ENCODE measurements at regions not wholly inside any gene's neighbourhood (a gene's known extent, or its start where the extent isn't known, plus 50 kb on each side); places are given as distances from the start of the nearest gene placed in this dataset.

DNA sequence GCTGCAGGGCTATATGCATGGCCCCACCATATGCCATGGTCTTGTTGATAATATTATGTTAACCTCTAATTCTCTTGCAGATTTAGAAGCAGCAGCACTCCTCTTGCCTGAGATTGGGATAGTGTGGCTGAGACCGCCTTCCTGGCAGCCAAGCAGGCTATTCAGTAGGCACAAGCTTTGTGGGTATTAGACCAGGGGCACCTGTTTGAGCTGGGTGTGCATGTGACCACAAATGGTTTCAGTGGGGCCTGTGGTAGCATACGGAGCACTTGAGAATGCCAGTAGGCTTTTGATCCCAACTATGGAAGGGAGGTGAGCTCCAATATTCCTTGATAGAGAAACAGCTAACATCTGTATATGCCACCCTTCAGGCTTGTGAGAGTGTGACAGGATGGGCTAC, 625.1 kb upstream of the NUDT12 start:
- no peaks in the 10 kb centered on the region for H3K27me3 Mint-ChIP-seq (ENCODE audit: low read depth in 3 of 3)
- DNase-seq, result no peak
- H3K36me3 Mint-ChIP-seq, result no peaks in the 10 kb centered on the region
- H3K4me3 Mint-ChIP-seq, result no peak overlapping the region
- no peak overlapping the region for H3K27ac Mint-ChIP-seq
- peaks cover 10 to 53% (median 25%) of the 10 kb centered on the region in 6 donors for H3K9me3 Mint-ChIP-seq
- no peaks in the 10 kb centered on the region for H3K4me1 Mint-ChIP-seq

GRCh38 chr5:104186510-104186909, 623.9 kb upstream of the NUDT12 start:
- Mint-ChIP-seq H3K27ac (no peak overlapping the region), H3K27me3 (ENCODE audit: low read depth in 3 of 3) (no peaks in the 10 kb centered on the region), H3K9me3 (peaks cover 15 to 60% (median 28%) of the 10 kb centered on the region in 6 donors), H3K4me1 (no peaks in the 10 kb centered on the region), H3K4me3 (no peak overlapping the region), H3K36me3 (no peaks in the 10 kb centered on the region)
- DNase-seq, result no peak

GRCh38 chr5:104186100-104186499, 623.5 kb upstream of the NUDT12 start:
- no peak overlapping the region for H3K4me3 Mint-ChIP-seq
- no peak for DNase-seq
- no peak overlapping the region for H3K27ac Mint-ChIP-seq
- peaks cover 18 to 64% (median 30%) of the 10 kb centered on the region in 6 donors for H3K9me3 Mint-ChIP-seq
- no peaks in the 10 kb centered on the region for H3K27me3 Mint-ChIP-seq (ENCODE audit: low read depth in 3 of 3)
- no peaks in the 10 kb centered on the region for H3K36me3 Mint-ChIP-seq
- no peaks in the 10 kb centered on the region for H3K4me1 Mint-ChIP-seq

- no peak for DNase-seq
- H3K4me3 Mint-ChIP-seq, result no peak overlapping the region
- H3K4me1 Mint-ChIP-seq, result no peaks in the 10 kb centered on the region
- H3K27ac Mint-ChIP-seq, result no peak overlapping the region
- H3K27me3 Mint-ChIP-seq (ENCODE audit: low read depth in 3 of 3), result no peaks in the 10 kb centered on the region
- peaks cover 0 to 4% (median 3%) of the 10 kb centered on the region in 3 donors for H3K36me3 Mint-ChIP-seq
- H3K9me3 Mint-ChIP-seq, result peaks cover 15 to 69% (median 40%) of the 10 kb centered on the region in 6 donors
Observed at GRCh38 chr5:104184264-104184663, 621.7 kb upstream of the NUDT12 start.

- Mint-ChIP-seq H3K4me3 (no peak overlapping the region), H3K27me3 (ENCODE audit: low read depth in 3 of 3) (no peaks in the 10 kb centered on the region), H3K4me1 (no peaks in the 10 kb centered on the region), H3K27ac (no peak overlapping the region), H3K9me3 (peaks cover 10 to 46% (median 28%) of the 10 kb centered on the region in 6 donors), H3K36me3 (peaks cover 0 to 4% (median 3%) of the 10 kb centered on the region in 3 donors)
- no peak for DNase-seq
Observed at GRCh38 chr5:104178829-104179456, 616.4 kb upstream of the NUDT12 start.

GRCh38 chr5:104178066-104178465, 615.5 kb upstream of the NUDT12 start:
- Mint-ChIP-seq H3K36me3 (peaks cover 0 to 7% (median 3%) of the 10 kb centered on the region in 3 donors), H3K4me1 (no peaks in the 10 kb centered on the region), H3K4me3 (no peak overlapping the region), H3K27ac (no peak overlapping the region), H3K27me3 (ENCODE audit: low read depth in 3 of 3) (no peaks in the 10 kb centered on the region), H3K9me3 (peaks cover 8 to 46% (median 30%) of the 10 kb centered on the region in 6 donors)
- DNase-seq, result no peak

DNA sequence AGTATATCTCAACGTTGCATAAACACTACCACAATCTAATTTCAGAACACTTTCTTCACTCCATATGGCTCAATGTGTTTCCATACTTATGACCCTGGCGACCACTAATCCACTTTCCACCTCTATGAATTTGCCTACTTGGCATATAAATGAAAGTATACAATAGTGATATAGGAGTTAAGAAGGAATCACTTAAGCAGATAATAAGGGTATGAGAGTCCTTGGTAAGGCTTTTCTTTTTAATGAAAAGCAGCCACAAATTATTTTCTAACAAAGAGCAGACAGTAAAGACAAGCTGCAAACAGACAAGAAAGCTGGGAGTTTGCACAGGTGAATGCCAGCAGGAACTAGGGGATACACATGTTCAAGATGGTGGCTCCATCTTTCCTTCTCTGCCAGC, 615.1 kb upstream of the NUDT12 start:
- Mint-ChIP-seq H3K27ac (no peak overlapping the region), H3K9me3 (peaks cover 8 to 48% (median 31%) of the 10 kb centered on the region in 6 donors), H3K27me3 (ENCODE audit: low read depth in 3 of 3) (no peaks in the 10 kb centered on the region), H3K36me3 (peaks cover 0 to 7% (median 3%) of the 10 kb centered on the region in 3 donors), H3K4me1 (no peaks in the 10 kb centered on the region), H3K4me3 (no peak overlapping the region)
- DNase-seq, result no peak

DNA sequence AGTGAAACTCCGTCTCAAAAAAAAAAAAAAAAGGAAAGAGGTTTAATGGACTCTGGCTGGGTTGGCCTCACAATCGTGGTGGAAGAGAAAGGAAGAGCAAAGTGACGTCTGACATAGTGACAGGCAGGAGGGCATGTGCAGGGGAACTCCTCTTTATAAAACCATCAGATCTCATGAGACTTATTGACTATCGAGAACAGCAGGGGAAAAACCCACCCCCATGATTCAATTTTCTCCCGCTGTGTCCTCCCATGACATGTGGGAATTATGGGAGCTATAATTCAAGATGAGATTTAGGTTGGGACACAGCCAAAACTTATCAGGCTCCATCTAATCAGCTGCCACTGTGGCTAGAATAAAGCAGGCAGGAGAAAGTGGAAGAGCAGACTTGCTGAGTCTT, 610.4 kb upstream of the NUDT12 start:
- H3K4me3 Mint-ChIP-seq, result no peak overlapping the region

DNA sequence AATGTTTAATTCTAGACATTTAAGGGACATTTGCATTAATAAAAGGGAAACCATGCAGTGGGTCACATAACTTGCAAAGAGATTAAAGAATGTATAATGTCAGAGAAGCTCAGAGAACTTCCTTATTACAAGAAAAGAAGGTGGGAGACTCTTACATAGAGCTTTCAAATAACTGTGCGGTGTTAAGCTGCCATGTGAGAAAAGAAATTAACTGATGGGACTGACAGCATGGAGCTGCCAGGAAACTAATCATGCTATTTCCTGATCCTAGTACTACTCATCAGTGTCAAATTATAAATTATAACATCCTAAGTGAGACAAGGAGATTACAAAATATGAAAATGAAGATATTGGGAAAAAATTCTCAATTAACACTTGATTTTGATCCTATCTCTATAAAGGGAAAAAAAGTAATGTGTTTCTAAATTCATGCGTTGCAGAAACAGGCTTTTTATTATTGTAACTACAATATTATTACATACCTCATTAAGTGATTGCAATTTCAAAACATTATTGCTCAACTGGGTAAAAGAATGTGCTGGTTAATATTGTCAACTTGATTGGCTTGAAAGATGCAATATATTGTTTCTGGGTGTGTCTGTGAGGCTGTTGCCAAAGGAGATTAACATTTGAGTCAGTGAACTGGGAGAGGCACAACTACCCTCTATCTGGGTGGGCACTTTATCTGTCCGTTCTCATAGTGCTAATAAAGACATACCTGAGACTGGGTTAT, 609.5 kb upstream of the NUDT12 start:
- no peak overlapping the region for H3K4me3 Mint-ChIP-seq
- H3K9me3 Mint-ChIP-seq, result peaks cover 0 to 19% (median 6%) of the 10 kb centered on the region in 6 donors
- peaks cover 0 to 3% (median 0%) of the 10 kb centered on the region in 3 donors for H3K36me3 Mint-ChIP-seq
- no peak overlapping the region for H3K27ac Mint-ChIP-seq
- no peaks in the 10 kb centered on the region for H3K4me1 Mint-ChIP-seq
- DNase-seq, result no peak
- no peaks in the 10 kb centered on the region for H3K27me3 Mint-ChIP-seq (ENCODE audit: low read depth in 3 of 3)

More for the DNA sequence above, 610.4 kb upstream of the NUDT12 start:
- Mint-ChIP-seq H3K4me1 (no peaks in the 10 kb centered on the region), H3K9me3 (peaks cover 0 to 19% (median 8%) of the 10 kb centered on the region in 6 donors), H3K36me3 (peaks cover 0 to 3% (median 0%) of the 10 kb centered on the region in 3 donors), H3K27me3 (ENCODE audit: low read depth in 3 of 3) (no peaks in the 10 kb centered on the region), H3K27ac (no peak overlapping the region)
- DNase-seq, result no peak

- Mint-ChIP-seq H3K9me3 (peaks cover 0 to 19% (median 6%) of the 10 kb centered on the region in 6 donors), H3K27ac (no peak overlapping the region), H3K27me3 (ENCODE audit: low read depth in 3 of 3) (no peaks in the 10 kb centered on the region), H3K4me1 (no peaks in the 10 kb centered on the region), H3K36me3 (peaks cover 0 to 3% (median 0%) of the 10 kb centered on the region in 3 donors), H3K4me3 (no peak overlapping the region)
- no peak for DNase-seq
Observed at GRCh38 chr5:104170926-104171325, 608.3 kb upstream of the NUDT12 start.

DNA sequence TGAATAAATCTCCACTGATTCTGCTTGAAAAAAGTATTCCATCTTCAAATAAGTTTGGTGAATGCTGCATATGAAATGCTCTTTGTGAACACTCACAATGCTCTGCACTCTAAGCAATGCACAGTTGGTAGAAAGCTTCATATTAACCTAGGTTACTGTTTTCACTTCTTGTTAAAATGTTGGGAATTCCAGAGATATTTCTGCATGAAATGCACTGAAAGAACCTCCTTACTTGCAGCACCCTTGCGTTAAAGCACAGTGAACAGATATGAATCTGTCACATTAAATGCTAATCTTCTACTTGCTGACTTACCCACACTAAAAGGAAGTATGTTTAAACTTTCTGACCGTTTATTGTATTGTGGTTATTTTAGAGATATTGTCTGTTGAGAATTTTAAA, 584.1 kb upstream of the NUDT12 start:
- Mint-ChIP-seq H3K4me1 (no peaks in the 10 kb centered on the region), H3K36me3 (no peaks in the 10 kb centered on the region), H3K4me3 (no peak overlapping the region), H3K9me3 (peaks cover 6 to 46% (median 11%) of the 10 kb centered on the region in 6 donors), H3K27me3 (ENCODE audit: low read depth in 3 of 3) (no peaks in the 10 kb centered on the region), H3K27ac (no peak overlapping the region)
- DNase-seq, result no peak

DNA sequence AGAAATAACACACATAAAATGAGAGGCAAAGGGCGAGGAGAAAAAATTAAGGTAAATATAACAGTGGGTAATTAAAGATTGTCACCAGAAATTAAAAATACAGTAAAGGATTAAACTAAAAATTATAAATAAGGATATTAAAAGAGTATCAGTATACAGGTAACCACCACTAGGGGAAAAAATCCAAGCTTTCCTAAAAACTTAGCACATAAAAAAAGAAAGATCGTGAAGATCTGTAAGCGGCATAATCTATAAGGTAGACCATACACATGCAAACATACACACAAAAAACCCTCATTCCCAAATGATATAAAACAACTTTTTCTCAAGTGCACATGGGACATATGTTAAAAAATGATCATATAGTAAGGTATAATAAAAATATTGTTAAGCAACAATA, 577.3 kb upstream of the NUDT12 start:
- no peak for DNase-seq
- H3K4me3 Mint-ChIP-seq, result no peak overlapping the region
- no peak overlapping the region for H3K27ac Mint-ChIP-seq
- no peaks in the 10 kb centered on the region for H3K36me3 Mint-ChIP-seq
- no peaks in the 10 kb centered on the region for H3K4me1 Mint-ChIP-seq
- no peaks in the 10 kb centered on the region for H3K27me3 Mint-ChIP-seq (ENCODE audit: low read depth in 3 of 3)
- peaks cover 4 to 37% (median 15%) of the 10 kb centered on the region in 6 donors for H3K9me3 Mint-ChIP-seq

DNA sequence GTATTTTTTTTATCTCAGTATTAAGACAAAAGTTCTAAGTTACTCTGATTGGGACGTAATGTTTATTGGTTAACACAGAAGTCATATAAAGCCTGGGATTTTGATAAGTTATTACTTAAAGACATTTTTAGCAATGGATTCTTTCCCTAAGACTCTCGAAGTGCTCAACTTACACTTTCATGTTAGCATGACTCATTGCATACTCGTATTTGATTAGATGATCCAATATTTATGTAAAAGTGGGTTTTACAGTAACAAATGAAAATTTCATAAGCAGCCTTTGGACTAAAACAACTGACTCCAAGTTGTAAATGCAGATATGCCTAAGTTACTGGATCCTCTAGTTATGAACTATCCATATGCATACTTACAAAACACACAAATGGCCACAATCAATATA, 567.7 kb upstream of the NUDT12 start:
- no peaks in the 10 kb centered on the region for H3K27me3 Mint-ChIP-seq (ENCODE audit: low read depth in 3 of 3)

GRCh38 chr5:104128348-104128747, 565.8 kb upstream of the NUDT12 start:
- Mint-ChIP-seq H3K36me3 (peaks cover 0 to 7% (median 0%) of the 10 kb centered on the region in 3 donors), H3K9me3 (peaks cover 6 to 38% (median 20%) of the 10 kb centered on the region in 6 donors), H3K4me1 (no peaks in the 10 kb centered on the region), H3K4me3 (no peak overlapping the region), H3K27me3 (ENCODE audit: low read depth in 3 of 3) (no peaks in the 10 kb centered on the region), H3K27ac (no peak overlapping the region)
- no peak for DNase-seq

More for the DNA sequence above, 567.7 kb upstream of the NUDT12 start:
- Mint-ChIP-seq H3K4me1 (no peaks in the 10 kb centered on the region), H3K9me3 (peaks cover 6 to 43% (median 23%) of the 10 kb centered on the region in 6 donors), H3K36me3 (peaks cover 0 to 7% (median 0%) of the 10 kb centered on the region in 3 donors), H3K27ac (no peak overlapping the region), H3K4me3 (no peak overlapping the region)
- DNase-seq, result no peak
